ENCODE measurements at regions not wholly inside any gene's neighbourhood (a gene's known extent, or its start where the extent isn't known, plus 50 kb on each side); places are given as distances from the start of the nearest gene placed in this dataset.

GRCh38 chr2:198901894-198902293 is 555.8 kb downstream of the SATB2 start:
- no peaks in the 10 kb centered on the region for H3K4me1 ChIP-seq (ENCODE audit: control insufficient read depth, insufficient read depth, low read length)
- no peak for DNase-seq
- H3K4me3 ChIP-seq (ENCODE audit: low read length) = no peak overlapping the region
- Mint-ChIP-seq H3K4me1 (no peaks in the 10 kb centered on the region), H3K4me3 (no peak overlapping the region), H3K27me3 (ENCODE audit: insufficient read depth) (no peaks in the 10 kb centered on the region), H3K9me3 (no peaks in the 10 kb centered on the region), H3K36me3 (ENCODE audit: low read depth) (no peaks in the 10 kb centered on the region), H3K27ac (no peak overlapping the region)
- H3K36me3 ChIP-seq (ENCODE audit: control insufficient read depth, insufficient read depth, low read length) = no peaks in the 10 kb centered on the region
- no peak overlapping the region for H3K27ac ChIP-seq (ENCODE audit: low read depth, low read length)
- no peak overlapping the region for H3K9ac ChIP-seq (ENCODE audit: extremely low read depth, low read length, poor library complexity, severe bottlenecking)
- H3K9me3 ChIP-seq (ENCODE audit: control insufficient read depth, low read length) = no peaks in the 10 kb centered on the region
- H3K27me3 ChIP-seq (ENCODE audit: control insufficient read depth, insufficient read depth, low read length, poor library complexity, severe bottlenecking) = no peaks in the 10 kb centered on the region
- TF ChIP-seq CTCF (conservative IDR thresholded peaks at IDR 0.05) = peak; percentile 24

GRCh38 chr2:198900141-198900540 is 557.6 kb downstream of the SATB2 start:
- H3K4me3 Mint-ChIP-seq = no peak overlapping the region
- no peaks in the 10 kb centered on the region for H3K36me3 Mint-ChIP-seq (ENCODE audit: low read depth)
- no peaks in the 10 kb centered on the region for H3K27me3 Mint-ChIP-seq (ENCODE audit: insufficient read depth)
- no peak overlapping the region for H3K9ac ChIP-seq (ENCODE audit: extremely low read depth, low read length, poor library complexity, severe bottlenecking)
- no peaks in the 10 kb centered on the region for H3K36me3 ChIP-seq (ENCODE audit: control insufficient read depth, insufficient read depth, low read length)
- H3K4me3 ChIP-seq (ENCODE audit: low read length) = no peak overlapping the region
- DNase-seq = no peak
- no peak overlapping the region for H3K27ac Mint-ChIP-seq
- no peaks in the 10 kb centered on the region for H3K27me3 ChIP-seq (ENCODE audit: control insufficient read depth, insufficient read depth, low read length, poor library complexity, severe bottlenecking)
- 85 to 100% methylated on average over 2 to 3 of the region's 3 CpGs for WGBS, 2 experiments (ENCODE audit: insufficient coverage in 1 of 2, insufficient read length in 1 of 2)
- H3K4me1 Mint-ChIP-seq = no peaks in the 10 kb centered on the region
- no peaks in the 10 kb centered on the region for H3K9me3 Mint-ChIP-seq
- no peaks in the 10 kb centered on the region for H3K4me1 ChIP-seq (ENCODE audit: control insufficient read depth, insufficient read depth, low read length)
- no peak overlapping the region for H3K27ac ChIP-seq (ENCODE audit: low read depth, low read length)
- TF ChIP-seq CTCF (conservative IDR thresholded peaks at IDR 0.05) = no peak
- H3K9me3 ChIP-seq (ENCODE audit: control insufficient read depth, low read length) = no peaks in the 10 kb centered on the region

GRCh38 chr2:198890490-198890889 is 567.2 kb downstream of the SATB2 start:
- H3K9me3 ChIP-seq (ENCODE audit: control insufficient read depth, low read length) = no peaks in the 10 kb centered on the region
- no peak for DNase-seq
- H3K9me3 Mint-ChIP-seq = peaks cover 4% of the 10 kb centered on the region
- H3K9ac ChIP-seq (ENCODE audit: extremely low read depth, low read length, poor library complexity, severe bottlenecking) = no peak overlapping the region
- H3K27ac Mint-ChIP-seq = no peak overlapping the region
- no peak overlapping the region for H3K4me3 ChIP-seq (ENCODE audit: low read length)
- H3K4me3 Mint-ChIP-seq = no peak overlapping the region
- H3K4me1 Mint-ChIP-seq = peaks cover 5% of the 10 kb centered on the region
- H3K27me3 Mint-ChIP-seq (ENCODE audit: insufficient read depth) = no peaks in the 10 kb centered on the region
- no peaks in the 10 kb centered on the region for H3K27me3 ChIP-seq (ENCODE audit: control insufficient read depth, insufficient read depth, low read length, poor library complexity, severe bottlenecking)
- TF ChIP-seq CTCF (conservative IDR thresholded peaks at IDR 0.05) = no peak
- no peaks in the 10 kb centered on the region for H3K36me3 ChIP-seq (ENCODE audit: control insufficient read depth, insufficient read depth, low read length)
- no peak overlapping the region for H3K27ac ChIP-seq (ENCODE audit: low read depth, low read length)
- H3K4me1 ChIP-seq (ENCODE audit: control insufficient read depth, insufficient read depth, low read length) = no peaks in the 10 kb centered on the region
- no peaks in the 10 kb centered on the region for H3K36me3 Mint-ChIP-seq (ENCODE audit: low read depth)

Data from endodermal cell (in vitro differentiated cells).